ENCODE measurements at regions not wholly inside any gene's neighbourhood (a gene's known extent, or its start where the extent isn't known, plus 50 kb on each side); places are given as distances from the start of the nearest gene placed in this dataset.

DNA sequence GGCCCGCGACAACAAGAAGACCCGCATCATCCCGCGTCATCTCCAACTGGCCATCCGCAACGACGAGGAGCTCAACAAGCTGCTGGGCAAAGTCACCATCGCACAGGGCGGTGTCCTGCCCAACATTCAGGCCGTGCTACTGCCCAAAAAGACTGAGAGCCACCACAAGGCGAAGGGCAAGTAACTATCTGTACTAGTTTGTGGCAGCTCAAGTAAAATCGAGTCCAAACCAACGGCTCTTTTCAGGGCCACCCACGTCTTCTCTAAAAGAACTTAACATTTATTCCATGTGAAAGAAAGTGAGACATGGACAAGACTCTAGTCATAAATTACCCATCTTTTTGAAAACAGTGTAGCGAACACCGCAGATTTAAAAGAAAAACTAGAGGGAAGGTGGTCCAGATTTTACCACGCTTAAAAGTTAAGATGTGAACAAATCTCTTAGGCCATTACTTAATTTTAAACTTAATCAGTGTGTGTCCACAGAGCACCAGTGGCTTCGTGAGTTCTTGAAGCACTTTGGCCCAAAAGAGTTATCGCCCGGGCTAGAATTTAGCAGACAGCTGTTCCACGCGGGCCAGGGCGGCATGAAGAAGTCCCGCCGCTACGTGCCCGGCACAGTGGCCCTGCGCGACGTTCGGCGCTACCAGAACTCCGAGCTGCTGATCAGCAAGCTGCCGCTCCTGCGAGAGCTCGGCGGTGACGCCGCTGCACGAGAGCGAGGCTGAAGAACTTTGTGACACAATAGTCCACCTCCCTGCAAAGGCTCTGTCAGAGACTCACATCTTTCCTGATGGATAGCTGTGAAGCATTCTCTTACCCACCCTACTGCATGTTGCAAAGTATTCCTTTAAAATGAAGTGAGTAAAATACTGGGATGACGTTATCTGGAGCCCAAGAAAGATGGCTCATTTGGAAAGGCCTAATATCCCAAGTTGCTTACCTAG lies 113.9 kb upstream of the PRSS16 start:
- Histone ChIP-seq H4K91ac (ENCODE audit: insufficient read depth, low read depth, low read length) (peak overlapping the region; percentile 3; the same call in 1 of the 2 replicates), H4K5ac (ENCODE audit: low read depth, low read length) (peak overlapping the region; percentile 25; the same call in 1 of the 2 replicates), H3K27me3 (ENCODE audit: control insufficient read depth, insufficient read depth, low read length) (no peaks in the 10 kb centered on the region), H2AFZ (replicated peaks; ENCODE audit: low read length, poor library complexity) (peak overlapping the region; percentile 83), H2AK9ac (replicated peaks; ENCODE audit: low read depth, low read length, poor library complexity) (peak overlapping the region; percentile 28), H3K4me3 (ENCODE audit: insufficient read depth, low read depth, low read length) (peak overlapping the region; percentile 50), H4K8ac (ENCODE audit: low read depth in 2 of 2, low read length in 2 of 2) (peak overlapping the region; percentile 3 to 64; a peak in 3 of 4 replicates), H3K27ac (ENCODE audit: insufficient read depth, low read length) (peak overlapping the region; percentile 79), H4K20me1 (ENCODE audit: insufficient read depth, low read length) (peaks cover 5% of the 10 kb centered on the region; the same call in 1 of the 2 replicates), H3K9ac (ENCODE audit: low read depth, low read length) (peak overlapping the region; percentile 73), H3K23ac (ENCODE audit: low read depth, low read length) (peak overlapping the region; percentile 74), H3K36me3 (ENCODE audit: control insufficient read depth, insufficient read depth, low read length) (no peaks in the 10 kb centered on the region), H3K4ac (ENCODE audit: low read depth, low read length) (peak overlapping the region; percentile 54), H2BK20ac (ENCODE audit: low read depth, low read length) (no peak overlapping the region), H3K4me1 (ENCODE audit: control insufficient read depth, insufficient read depth, low read length) (no peaks in the 10 kb centered on the region), H3K79me1 (ENCODE audit: low read depth in 1 of 2, low read length in 2 of 2) (peaks cover 0 to 2% of the 10 kb centered on the region in 2 experiments; a peak in 1 of 4 replicates), H2BK15ac (ENCODE audit: low read depth, low read length) (no peak overlapping the region), H3K18ac (ENCODE audit: low read depth, low read length) (peak overlapping the region; percentile 44; the same call in 1 of the 2 replicates), H2AK5ac (ENCODE audit: low read depth, low read length) (no peak overlapping the region), H2BK5ac (ENCODE audit: low read depth, low read length, poor library complexity, severe bottlenecking) (peak overlapping the region; percentile 80), H2BK120ac (ENCODE audit: low read depth, low read length) (peak overlapping the region; percentile 1; the same call in 1 of the 2 replicates), H3K9me3 (ENCODE audit: control insufficient read depth, insufficient read depth, low read length) (no peaks in the 10 kb centered on the region), H3K14ac (replicated peaks; ENCODE audit: low read depth, low read length) (peak overlapping the region; percentile 41; the same call in 1 of the 2 replicates), H3K56ac (ENCODE audit: extremely low read depth, insufficient read depth, low read length) (peak overlapping the region; percentile 74; the same call in 1 of the 2 replicates), H3K4me2 (ENCODE audit: low read depth, low read length) (peak overlapping the region; percentile 88), H3K9me1 (ENCODE audit: insufficient read depth, low read length) (no peaks in the 10 kb centered on the region)
- ATAC-seq (ENCODE audit: low read depth) (peak; percentile 6), DNase-seq (peak; percentile 78)
- ChIA-PET CTCF (interaction anchor here (0.6 to 1.6 kb wide), 3 partner anchors 13 to 958 kb away, joined by 3 to 8 read pairs (median 3); a partner anchor contains a TSS), POLR2A (ENCODE audit: unreplicated experiment) (interaction anchor here (0.5 to 1.6 kb wide), 5 partner anchors 11 to 1106 kb away, joined by 3 to 12 read pairs (median 11); a partner anchor contains a TSS)
- peak; percentile 64; the same call in 1 of the 2 replicates for TF ChIP-seq BHLHE40 (IDR thresholded peaks at IDR 0.05; ENCODE audit: low read depth, low read length)
- TF ChIP-seq NFE2L2 (IDR thresholded peaks at IDR 0.05; ENCODE audit: low read depth, low read length) = no peak
- peak; percentile 82 for TF ChIP-seq CEBPB (IDR thresholded peaks at IDR 0.05; ENCODE audit: low read depth, low read length)
- no peak; the same call in 1 of the 2 replicates for TF ChIP-seq MXI1 (IDR thresholded peaks at IDR 0.05; ENCODE audit: borderline replicate concordance, low read depth, low read length)
- no peak for TF ChIP-seq RCOR1 (IDR thresholded peaks at IDR 0.05; ENCODE audit: insufficient replicate concordance, low read length)
- TF ChIP-seq MAFK (IDR thresholded peaks at IDR 0.05; ENCODE audit: low read depth, low read length) = no peak
- TF ChIP-seq FOS (IDR thresholded peaks at IDR 0.05; ENCODE audit: low read depth, low read length) = no peak
- TF ChIP-seq POLR2A (IDR thresholded peaks at IDR 0.05; ENCODE audit: low read depth, low read length) = 0 out of 2 replicates have a peak, but pooled peaks have one; percentile 75
- no peak for TF ChIP-seq MAZ (IDR thresholded peaks at IDR 0.05; ENCODE audit: borderline replicate concordance, low read depth, low read length)
- BruUV-seq (replicated peaks) = TSS peak; percentile 98
- in situ Hi-C loops (cut with MboI; ENCODE audit: low sequenced_read_pairs) (loop anchor here (10.0 to 25.0 kb wide), 3 partner anchors 846 to 1099 kb away; a partner anchor contains a TSS), intact Hi-C loops (cut with micrococcal nuclease) (loop anchor here (1.0 to 5.0 kb wide), 2 partner anchors 13 to 936 kb away; a partner anchor contains a TSS), dilution Hi-C loops (cut with HindIII; ENCODE audit: low sequenced_read_pairs, unreplicated experiment) (loop anchor here (25.0 kb wide), 1 partner anchor 754 kb away; a partner anchor contains a TSS)
- WGBS, 2 experiments (ENCODE audit: extremely low coverage in 2 of 2, insufficient read length in 1 of 2) = 0% methylated on average over 21 of the region's 43 CpGs; no CpG with 5 or more reads in 1 of the 2 experiments

Data from IMR-90 (cell line).